IPS-18a (cell line): ENCODE measurements at regions not wholly inside any gene's neighbourhood (a gene's known extent, or its start where the extent isn't known, plus 50 kb on each side); places are given as distances from the start of the nearest gene placed in this dataset.

Experiments used
- H3K27ac ChIP-seq: one replicate; pipeline ENCODE4 v1.5.1; 2013; ENCODE audit warnings: low read length
- H3K27me3 ChIP-seq: one replicate; pipeline ENCODE4 v1.6.1; 2013; ENCODE audit warnings: mild to moderate bottlenecking, low read length; ENCODE audit not compliant: control insufficient read depth, insufficient read depth
- H3K36me3 ChIP-seq: one replicate; pipeline ENCODE4 v1.6.1; 2013; ENCODE audit warnings: low read depth, low read length; ENCODE audit not compliant: control insufficient read depth
- H3K4me1 ChIP-seq: one replicate; pipeline ENCODE4 v1.6.1; 2013; ENCODE audit warnings: low read depth, low read length; ENCODE audit not compliant: control insufficient read depth
- H3K4me3 ChIP-seq: one replicate; pipeline ENCODE4 v1.5.1; 2013; ENCODE audit warnings: low read length
- H3K9ac ChIP-seq: one replicate; pipeline ENCODE4 v1.6.1; 2013; ENCODE audit warnings: mild to moderate bottlenecking, low read length, moderate library complexity
- H3K9me3 ChIP-seq: one replicate; pipeline ENCODE4 v1.6.1; 2013; ENCODE audit warnings: low read depth, low read length; ENCODE audit not compliant: control insufficient read depth

GRCh38 chr15:66942649-66943390, 122.6 kb upstream of the SMAD3 start:
- no peaks in the 10 kb centered on the region for H3K36me3 ChIP-seq
- no peak overlapping the region for H3K27ac ChIP-seq
- no peaks in the 10 kb centered on the region for H3K9me3 ChIP-seq
- H3K9ac ChIP-seq = no peak overlapping the region
- no peaks in the 10 kb centered on the region for H3K27me3 ChIP-seq
- no peaks in the 10 kb centered on the region for H3K4me1 ChIP-seq
- no peak overlapping the region for H3K4me3 ChIP-seq

- no peak overlapping the region for H3K9ac ChIP-seq
- no peak overlapping the region for H3K4me3 ChIP-seq
- no peak overlapping the region for H3K27ac ChIP-seq
Measured at GRCh38 chr15:66943456-66944095, 121.8 kb upstream of the SMAD3 start.

GRCh38 chr15:66944121-66944520, 121.3 kb upstream of the SMAD3 start:
- Histone ChIP-seq H3K27me3 (no peaks in the 10 kb centered on the region), H3K27ac (no peak overlapping the region), H3K9ac (no peak overlapping the region), H3K36me3 (no peaks in the 10 kb centered on the region), H3K4me3 (no peak overlapping the region), H3K4me1 (no peaks in the 10 kb centered on the region), H3K9me3 (no peaks in the 10 kb centered on the region)

More at GRCh38 chr15:66943456-66944095, 121.8 kb upstream of the SMAD3 start:
- no peaks in the 10 kb centered on the region for H3K4me1 ChIP-seq
- no peaks in the 10 kb centered on the region for H3K36me3 ChIP-seq
- H3K9me3 ChIP-seq = no peaks in the 10 kb centered on the region
- no peaks in the 10 kb centered on the region for H3K27me3 ChIP-seq

- no peaks in the 10 kb centered on the region for H3K27me3 ChIP-seq
- no peak overlapping the region for H3K4me3 ChIP-seq
- no peak overlapping the region for H3K27ac ChIP-seq
- H3K9ac ChIP-seq = no peak overlapping the region
- no peaks in the 10 kb centered on the region for H3K4me1 ChIP-seq
- no peaks in the 10 kb centered on the region for H3K9me3 ChIP-seq
- no peaks in the 10 kb centered on the region for H3K36me3 ChIP-seq
Measured at GRCh38 chr15:66945286-66945685, 120.1 kb upstream of the SMAD3 start.

- no peaks in the 10 kb centered on the region for H3K4me1 ChIP-seq
Measured at GRCh38 chr15:66945842-66946241, 119.6 kb upstream of the SMAD3 start.

GRCh38 chr15:66946578-66947164, 118.7 kb upstream of the SMAD3 start:
- no peaks in the 10 kb centered on the region for H3K4me1 ChIP-seq
- no peak overlapping the region for H3K9ac ChIP-seq
- no peak overlapping the region for H3K27ac ChIP-seq
- H3K36me3 ChIP-seq = no peaks in the 10 kb centered on the region
- no peak overlapping the region for H3K4me3 ChIP-seq
- H3K9me3 ChIP-seq = no peaks in the 10 kb centered on the region
- H3K27me3 ChIP-seq = no peaks in the 10 kb centered on the region

More at GRCh38 chr15:66945842-66946241, 119.6 kb upstream of the SMAD3 start:
- H3K36me3 ChIP-seq = no peaks in the 10 kb centered on the region
- H3K27ac ChIP-seq = no peak overlapping the region
- H3K27me3 ChIP-seq = no peaks in the 10 kb centered on the region
- H3K9me3 ChIP-seq = no peaks in the 10 kb centered on the region
- H3K9ac ChIP-seq = no peak overlapping the region
- H3K4me3 ChIP-seq = no peak overlapping the region

- Histone ChIP-seq H3K9me3 (no peaks in the 10 kb centered on the region), H3K36me3 (no peaks in the 10 kb centered on the region), H3K27me3 (no peaks in the 10 kb centered on the region), H3K4me3 (no peak overlapping the region), H3K4me1 (no peaks in the 10 kb centered on the region), H3K27ac (no peak overlapping the region), H3K9ac (no peak overlapping the region)
Measured at GRCh38 chr15:66947471-66947870, 117.9 kb upstream of the SMAD3 start.

- Histone ChIP-seq H3K27me3 (no peaks in the 10 kb centered on the region), H3K4me3 (no peak overlapping the region), H3K9ac (no peak overlapping the region), H3K36me3 (no peaks in the 10 kb centered on the region), H3K27ac (no peak overlapping the region), H3K4me1 (no peaks in the 10 kb centered on the region), H3K9me3 (no peaks in the 10 kb centered on the region)
Measured at GRCh38 chr15:66948294-66948693, 117.1 kb upstream of the SMAD3 start.

GRCh38 chr15:66950114-66950513, 115.3 kb upstream of the SMAD3 start:
- Histone ChIP-seq H3K27ac (no peak overlapping the region), H3K4me3 (no peak overlapping the region), H3K9ac (no peak overlapping the region), H3K36me3 (no peaks in the 10 kb centered on the region), H3K27me3 (no peaks in the 10 kb centered on the region), H3K4me1 (no peaks in the 10 kb centered on the region), H3K9me3 (no peaks in the 10 kb centered on the region)

- Histone ChIP-seq H3K36me3 (no peaks in the 10 kb centered on the region), H3K9ac (no peak overlapping the region), H3K27me3 (no peaks in the 10 kb centered on the region), H3K9me3 (no peaks in the 10 kb centered on the region), H3K27ac (no peak overlapping the region), H3K4me3 (no peak overlapping the region), H3K4me1 (no peaks in the 10 kb centered on the region)
Measured at GRCh38 chr15:66951531-66952320, 113.7 kb upstream of the SMAD3 start.

GRCh38 chr15:66952756-66953522, 112.5 kb upstream of the SMAD3 start:
- Histone ChIP-seq H3K4me1 (no peaks in the 10 kb centered on the region), H3K9me3 (no peaks in the 10 kb centered on the region), H3K27ac (no peak overlapping the region), H3K27me3 (no peaks in the 10 kb centered on the region), H3K4me3 (no peak overlapping the region), H3K36me3 (no peaks in the 10 kb centered on the region), H3K9ac (no peak overlapping the region)
